HG03565 (cell line): ENCODE measurements at regions not wholly inside any gene's neighbourhood (a gene's known extent, or its start where the extent isn't known, plus 50 kb on each side); places are given as distances from the start of the nearest gene placed in this dataset.

Source experiments
- ATAC-seq: cut with Tn5 transposase; IDR thresholded peaks from one replicate; pipeline ENCODE4 v1.9.1; 2021; ENCODE audit warnings: mild to moderate bottlenecking, moderate library complexity; ENCODE audit not compliant: unreplicated experiment

GRCh38 chr6:165961233-165961632 is 206.4 kb downstream of the TBXT start:
- no peak for ATAC-seq

- no peak for ATAC-seq
Observed at GRCh38 chr6:165960695-165961094, 207.0 kb downstream of the TBXT start.

- no peak for ATAC-seq
Observed at GRCh38 chr6:165959627-165960026, 208.0 kb downstream of the TBXT start.

- no peak for ATAC-seq
Observed at GRCh38 chr6:165956874-165957273, 210.8 kb downstream of the TBXT start.

GRCh38 chr6:165952514-165952913 is 215.1 kb downstream of the TBXT start:
- no peak for ATAC-seq

GRCh38 chr6:165950316-165950715 is 217.3 kb downstream of the TBXT start:
- ATAC-seq, result no peak

GRCh38 chr6:165949324-165949723 is 218.3 kb downstream of the TBXT start:
- no peak for ATAC-seq

- ATAC-seq, result no peak
Observed at GRCh38 chr6:165944002-165944466, 223.6 kb downstream of the TBXT start.

- no peak for ATAC-seq
Observed at GRCh38 chr6:165941786-165942185, 225.9 kb downstream of the TBXT start.

GRCh38 chr6:165941249-165941775 is 226.3 kb downstream of the TBXT start:
- no peak for ATAC-seq

GRCh38 chr6:165940366-165940765 is 227.3 kb downstream of the TBXT start:
- ATAC-seq, result no peak

GRCh38 chr6:165939601-165940290 is 227.9 kb downstream of the TBXT start:
- no peak for ATAC-seq

GRCh38 chr6:165939047-165939446 is 228.6 kb downstream of the TBXT start:
- no peak for ATAC-seq

GRCh38 chr6:165937564-165938358 is 229.9 kb downstream of the TBXT start:
- no peak for ATAC-seq

- ATAC-seq, result no peak
Observed at GRCh38 chr6:165936660-165937059, 231.0 kb downstream of the TBXT start.

- ATAC-seq, result no peak
Observed at GRCh38 chr6:165936096-165936495, 231.6 kb downstream of the TBXT start.

GRCh38 chr6:165931675-165932074 is 236.0 kb downstream of the TBXT start:
- no peak for ATAC-seq

- ATAC-seq, result no peak
Observed at GRCh38 chr6:165930668-165931214, 236.9 kb downstream of the TBXT start.

- ATAC-seq, result no peak
Observed at GRCh38 chr6:165929607-165930006, 238.0 kb downstream of the TBXT start.

- ATAC-seq, result no peak
Observed at GRCh38 chr6:165926378-165926777, 241.3 kb downstream of the TBXT start.

- ATAC-seq, result no peak
Observed at GRCh38 chr6:165925474-165926156, 242.0 kb downstream of the TBXT start.
